GM21717 (cell line): ENCODE measurements at regions not wholly inside any gene's neighbourhood (a gene's known extent, or its start where the extent isn't known, plus 50 kb on each side); places are given as distances from the start of the nearest gene placed in this dataset.
"Not testable (repeated sequence)": the region's sequence is repeated elsewhere in the genome, so short reads cannot be mapped to it uniquely, and the experiment has no call there.

Experiments
- ATAC-seq: cut with Tn5 transposase; IDR thresholded peaks from one replicate; pipeline ENCODE4 v1.9.1; 2021; ENCODE audit warnings: mild to moderate bottlenecking, moderate library complexity; ENCODE audit not compliant: unreplicated experiment

- ATAC-seq, result not testable (repeated sequence)
Observed at GRCh38 chr2:116318551-116318950, 1495.9 kb upstream of the DDX18 start.

GRCh38 chr2:116319001-116319400 is 1495.5 kb upstream of the DDX18 start:
- no peak for ATAC-seq

GRCh38 chr2:116319935-116320334 is 1494.6 kb upstream of the DDX18 start:
- ATAC-seq, result no peak

GRCh38 chr2:116329280-116329679 is 1485.2 kb upstream of the DDX18 start:
- no peak for ATAC-seq

- ATAC-seq, result no peak
Observed at GRCh38 chr2:116340690-116341089, 1473.8 kb upstream of the DDX18 start.

GRCh38 chr2:116366212-116366611 is 1448.3 kb upstream of the DDX18 start:
- ATAC-seq, result no peak

- ATAC-seq, result no peak
Observed at GRCh38 chr2:116378786-116379185, 1435.7 kb upstream of the DDX18 start.

- no peak for ATAC-seq
Observed at GRCh38 chr2:116411211-116411610, 1403.3 kb upstream of the DDX18 start.

GRCh38 chr2:116413659-116414058 is 1400.8 kb upstream of the DDX18 start:
- no peak for ATAC-seq

- no peak for ATAC-seq
Observed at GRCh38 chr2:116416731-116417377, 1397.6 kb upstream of the DDX18 start.

- no peak for ATAC-seq
Observed at GRCh38 chr2:116435648-116436047, 1378.8 kb upstream of the DDX18 start.

GRCh38 chr2:116440104-116440653 is 1374.3 kb upstream of the DDX18 start:
- ATAC-seq, result no peak

- ATAC-seq, result no peak
Observed at GRCh38 chr2:116442418-116442817, 1372.1 kb upstream of the DDX18 start.

GRCh38 chr2:116444256-116444872 is 1370.1 kb upstream of the DDX18 start:
- ATAC-seq, result no peak

- no peak for ATAC-seq
Observed at GRCh38 chr2:116450990-116451389, 1363.5 kb upstream of the DDX18 start.

GRCh38 chr2:116452651-116453050 is 1361.8 kb upstream of the DDX18 start:
- no peak for ATAC-seq

- ATAC-seq, result no peak
Observed at GRCh38 chr2:116456429-116456828, 1358.1 kb upstream of the DDX18 start.

- no peak for ATAC-seq
Observed at GRCh38 chr2:116467243-116467642, 1347.2 kb upstream of the DDX18 start.

GRCh38 chr2:116477229-116477628 is 1337.3 kb upstream of the DDX18 start:
- no peak for ATAC-seq

GRCh38 chr2:116487336-116487735 is 1327.2 kb upstream of the DDX18 start:
- no peak for ATAC-seq

GRCh38 chr2:116489292-116489691 is 1325.2 kb upstream of the DDX18 start:
- no peak for ATAC-seq

- ATAC-seq, result no peak
Observed at GRCh38 chr2:116489944-116490343, 1324.5 kb upstream of the DDX18 start.
